ENCODE measurements at regions not wholly inside any gene's neighbourhood (a gene's known extent, or its start where the extent isn't known, plus 50 kb on each side); places are given as distances from the start of the nearest gene placed in this dataset.

- DNase-seq (ENCODE audit: low spot score) = no peak
Observed at GRCh38 chr21:43364261-43364510, 62.7 kb downstream of the SIK1 start.

GRCh38 chr21:43363506-43364260 lies 63.2 kb downstream of the SIK1 start:
- no peak for DNase-seq (ENCODE audit: low spot score)

- DNase-seq (ENCODE audit: low spot score) = no peak
Observed at GRCh38 chr21:43362915-43363314, 64.0 kb downstream of the SIK1 start.

GRCh38 chr21:43362321-43362791 lies 64.6 kb downstream of the SIK1 start:
- no peak for DNase-seq (ENCODE audit: low spot score)

GRCh38 chr21:43361493-43362296 lies 65.2 kb downstream of the SIK1 start:
- DNase-seq (ENCODE audit: low spot score) = no peak

- no peak for DNase-seq (ENCODE audit: low spot score)
Observed at GRCh38 chr21:43361127-43361492, 65.8 kb downstream of the SIK1 start.

- DNase-seq (ENCODE audit: low spot score) = no peak
Observed at GRCh38 chr21:43360441-43361126, 66.3 kb downstream of the SIK1 start.

GRCh38 chr21:43358940-43359822 lies 67.8 kb downstream of the SIK1 start:
- no peak for DNase-seq (ENCODE audit: low spot score)

GRCh38 chr21:43357715-43358430 lies 69.1 kb downstream of the SIK1 start:
- no peak for DNase-seq (ENCODE audit: low spot score)

- DNase-seq (ENCODE audit: low spot score) = no peak
Observed at GRCh38 chr21:43355925-43356289, 71.0 kb downstream of the SIK1 start.

- no peak for DNase-seq (ENCODE audit: low spot score)
Observed at GRCh38 chr21:43355266-43355924, 71.5 kb downstream of the SIK1 start.

- DNase-seq (ENCODE audit: low spot score) = no peak
Observed at GRCh38 chr21:43354666-43355065, 72.3 kb downstream of the SIK1 start.

- no peak for DNase-seq (ENCODE audit: low spot score)
Observed at GRCh38 chr21:43354026-43354420, 72.9 kb downstream of the SIK1 start.

GRCh38 chr21:43353282-43354025 lies 73.5 kb downstream of the SIK1 start:
- DNase-seq (ENCODE audit: low spot score) = no peak

GRCh38 chr21:43352568-43353281 lies 74.2 kb downstream of the SIK1 start:
- DNase-seq (ENCODE audit: low spot score) = peak; percentile 42

GRCh38 chr21:43352154-43352537 lies 74.8 kb downstream of the SIK1 start:
- DNase-seq (ENCODE audit: low spot score) = no peak

GRCh38 chr21:43351501-43352153 lies 75.3 kb downstream of the SIK1 start:
- DNase-seq (ENCODE audit: low spot score) = no peak

GRCh38 chr21:43349644-43350043 lies 77.3 kb downstream of the SIK1 start:
- no peak for DNase-seq (ENCODE audit: low spot score)

- DNase-seq (ENCODE audit: low spot score) = no peak
Observed at GRCh38 chr21:43348801-43349261, 78.1 kb downstream of the SIK1 start.

Measured in RKO (cell line).